ENCODE measurements at regions not wholly inside any gene's neighbourhood (a gene's known extent, or its start where the extent isn't known, plus 50 kb on each side); places are given as distances from the start of the nearest gene placed in this dataset.

DNA sequence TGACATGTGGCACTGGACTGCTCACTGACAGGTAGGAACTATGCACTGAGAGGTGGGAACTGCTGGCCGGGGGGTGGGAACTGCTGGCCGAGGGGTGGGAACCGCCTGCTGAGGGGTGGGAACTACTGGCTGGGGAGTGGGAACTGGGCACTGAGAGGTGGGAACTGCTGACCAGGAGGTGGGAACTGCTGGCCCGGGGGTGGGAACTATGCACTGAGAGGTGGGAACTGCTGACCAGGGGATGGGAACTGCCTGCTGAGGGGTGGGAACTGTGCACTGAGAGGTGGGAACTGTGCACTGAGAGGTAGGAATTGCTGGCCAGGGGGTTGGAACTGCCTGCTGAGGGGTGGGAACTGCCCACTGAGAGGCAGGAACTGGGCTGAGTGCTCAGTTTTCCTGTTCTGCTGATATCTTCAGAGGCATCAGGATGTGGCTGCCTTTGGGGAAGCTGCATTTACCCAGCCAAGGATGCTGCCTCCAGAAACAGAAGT, 90.2 kb downstream of the THBS2 start:
- H3K36me3 ChIP-seq (replicated peaks; ENCODE audit: insufficient read depth, low read length), result no peaks in the 10 kb centered on the region
- H3K4me3 ChIP-seq (ENCODE audit: low read length), result no peak overlapping the region
- H3K27ac ChIP-seq (ENCODE audit: low read length), result no peak overlapping the region
- H2AFZ ChIP-seq (ENCODE audit: low read length), result no peak overlapping the region
- no peak overlapping the region for H3K4me2 ChIP-seq (ENCODE audit: low read depth, low read length)
- H3K9ac ChIP-seq (ENCODE audit: low read length), result no peak overlapping the region
- TF ChIP-seq EZH2phosphoT487 (IDR thresholded peaks at IDR 0.05; ENCODE audit: low read length), result no peak
- TF ChIP-seq, protein P1, sequence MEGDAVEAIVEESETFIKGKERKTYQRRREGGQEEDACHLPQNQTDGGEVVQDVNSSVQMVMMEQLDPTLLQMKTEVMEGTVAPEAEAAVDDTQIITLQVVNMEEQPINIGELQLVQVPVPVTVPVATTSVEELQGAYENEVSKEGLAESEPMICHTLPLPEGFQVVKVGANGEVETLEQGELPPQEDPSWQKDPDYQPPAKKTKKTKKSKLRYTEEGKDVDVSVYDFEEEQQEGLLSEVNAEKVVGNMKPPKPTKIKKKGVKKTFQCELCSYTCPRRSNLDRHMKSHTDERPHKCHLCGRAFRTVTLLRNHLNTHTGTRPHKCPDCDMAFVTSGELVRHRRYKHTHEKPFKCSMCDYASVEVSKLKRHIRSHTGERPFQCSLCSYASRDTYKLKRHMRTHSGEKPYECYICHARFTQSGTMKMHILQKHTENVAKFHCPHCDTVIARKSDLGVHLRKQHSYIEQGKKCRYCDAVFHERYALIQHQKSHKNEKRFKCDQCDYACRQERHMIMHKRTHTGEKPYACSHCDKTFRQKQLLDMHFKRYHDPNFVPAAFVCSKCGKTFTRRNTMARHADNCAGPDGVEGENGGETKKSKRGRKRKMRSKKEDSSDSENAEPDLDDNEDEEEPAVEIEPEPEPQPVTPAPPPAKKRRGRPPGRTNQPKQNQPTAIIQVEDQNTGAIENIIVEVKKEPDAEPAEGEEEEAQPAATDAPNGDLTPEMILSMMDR (IDR thresholded peaks at IDR 0.05; ENCODE audit: low read length), result no peak
- no peak for TF ChIP-seq EZH2 (optimal IDR thresholded peaks at IDR 0.05; ENCODE audit: low read depth, low read length)
- no peaks in the 10 kb centered on the region for H3K9me2 ChIP-seq (replicated peaks; ENCODE audit: insufficient read depth, low read length)
- H3K27me3 ChIP-seq (replicated peaks; ENCODE audit: insufficient read depth, low read length), result no peaks in the 10 kb centered on the region
- H3F3A ChIP-seq (ENCODE audit: insufficient read depth, low read length), result no peaks in the 10 kb centered on the region
- no peak for DNase-seq
- H4K20me1 ChIP-seq (ENCODE audit: insufficient read depth, low read length), result no peaks in the 10 kb centered on the region
- H3K9me3 ChIP-seq (replicated peaks; ENCODE audit: insufficient read depth, low read length), result no peaks in the 10 kb centered on the region
- no peaks in the 10 kb centered on the region for H3K79me2 ChIP-seq (ENCODE audit: low read length)
- no peaks in the 10 kb centered on the region for H3K4me1 ChIP-seq (ENCODE audit: low read length)

DNA sequence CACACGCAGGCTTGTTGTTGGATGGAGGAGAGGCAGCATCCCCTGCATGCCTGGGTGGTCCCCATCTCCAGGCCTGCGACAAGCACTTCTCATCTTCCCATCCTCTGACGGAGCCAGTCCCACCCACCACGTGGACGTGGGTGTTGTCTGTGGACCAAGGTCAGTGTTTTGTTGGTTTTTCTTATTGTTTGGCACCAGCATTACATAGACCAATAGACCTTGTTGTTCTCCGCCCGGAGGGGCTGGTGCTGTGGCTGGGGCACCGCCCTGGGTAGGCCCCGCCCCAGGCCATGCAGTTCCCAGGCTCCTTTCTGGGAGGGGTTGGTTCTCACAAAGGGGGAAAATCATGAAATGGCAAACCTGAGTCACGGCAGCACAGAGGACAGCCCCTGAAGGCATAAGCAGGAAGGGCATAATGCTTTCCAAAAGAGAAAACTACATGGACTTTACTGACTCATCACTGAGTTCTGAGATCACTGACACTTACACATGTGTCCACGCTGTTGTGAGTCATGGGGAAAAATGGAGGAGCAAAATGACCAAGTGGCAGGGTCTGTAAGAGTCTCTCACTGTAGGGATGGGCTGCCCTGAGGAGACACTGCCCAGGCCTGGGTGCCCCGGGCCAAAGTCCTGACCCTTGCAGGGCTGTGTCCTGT, 90.8 kb downstream of the THBS2 start:
- Histone ChIP-seq H3K36me3 (replicated peaks; ENCODE audit: insufficient read depth, low read length) (no peaks in the 10 kb centered on the region), H3K4me1 (ENCODE audit: low read length) (no peaks in the 10 kb centered on the region), H3K9ac (ENCODE audit: low read length) (no peak overlapping the region), H3F3A (ENCODE audit: insufficient read depth, low read length) (no peaks in the 10 kb centered on the region), H3K79me2 (ENCODE audit: low read length) (no peaks in the 10 kb centered on the region), H3K4me2 (ENCODE audit: low read depth, low read length) (no peak overlapping the region), H4K20me1 (ENCODE audit: insufficient read depth, low read length) (no peaks in the 10 kb centered on the region), H3K27me3 (replicated peaks; ENCODE audit: insufficient read depth, low read length) (no peaks in the 10 kb centered on the region), H3K9me3 (replicated peaks; ENCODE audit: insufficient read depth, low read length) (no peaks in the 10 kb centered on the region), H3K27ac (ENCODE audit: low read length) (no peak overlapping the region), H3K9me2 (replicated peaks; ENCODE audit: insufficient read depth, low read length) (no peaks in the 10 kb centered on the region), H3K4me3 (ENCODE audit: low read length) (no peak overlapping the region), H2AFZ (ENCODE audit: low read length) (no peak overlapping the region)
- no peak for DNase-seq
- no peak for TF ChIP-seq EZH2 (optimal IDR thresholded peaks at IDR 0.05; ENCODE audit: low read depth, low read length)
- TF ChIP-seq, protein P1 (IDR thresholded peaks at IDR 0.05; ENCODE audit: low read length), result no peak
- no peak for TF ChIP-seq EZH2phosphoT487 (IDR thresholded peaks at IDR 0.05; ENCODE audit: low read length)

GRCh38 chr6:169162249-169162648, 91.4 kb downstream of the THBS2 start:
- Histone ChIP-seq H3K4me2 (ENCODE audit: low read depth, low read length) (no peak overlapping the region), H3K79me2 (ENCODE audit: low read length) (no peaks in the 10 kb centered on the region), H3K9ac (ENCODE audit: low read length) (no peak overlapping the region), H2AFZ (ENCODE audit: low read length) (no peak overlapping the region), H3K4me1 (ENCODE audit: low read length) (no peaks in the 10 kb centered on the region), H4K20me1 (ENCODE audit: insufficient read depth, low read length) (no peaks in the 10 kb centered on the region), H3K9me3 (replicated peaks; ENCODE audit: insufficient read depth, low read length) (no peaks in the 10 kb centered on the region), H3K27me3 (replicated peaks; ENCODE audit: insufficient read depth, low read length) (no peaks in the 10 kb centered on the region), H3K9me2 (replicated peaks; ENCODE audit: insufficient read depth, low read length) (no peaks in the 10 kb centered on the region), H3K27ac (ENCODE audit: low read length) (no peak overlapping the region), H3F3A (ENCODE audit: insufficient read depth, low read length) (no peaks in the 10 kb centered on the region), H3K4me3 (ENCODE audit: low read length) (no peak overlapping the region), H3K36me3 (replicated peaks; ENCODE audit: insufficient read depth, low read length) (no peaks in the 10 kb centered on the region)
- DNase-seq, result no peak
- TF ChIP-seq, protein P1 (IDR thresholded peaks at IDR 0.05; ENCODE audit: low read length), result no peak
- TF ChIP-seq EZH2 (optimal IDR thresholded peaks at IDR 0.05; ENCODE audit: low read depth, low read length), result no peak
- TF ChIP-seq EZH2phosphoT487 (IDR thresholded peaks at IDR 0.05; ENCODE audit: low read length), result no peak
